Pancreas (tissue), 10 donors: ENCODE measurements at regions not wholly inside any gene's neighbourhood (a gene's known extent, or its start where the extent isn't known, plus 50 kb on each side); places are given as distances from the start of the nearest gene placed in this dataset.

Source experiments
- ATAC-seq, 4 donors: fragments of 200-7000 bp; cut with Tn5 transposase; one replicate each; pipeline versions ENCODE4 v1.8.0 to v1.9.1; 2020; ENCODE audit warnings: mild to moderate bottlenecking in 4 of 4, moderate library complexity in 4 of 4
- DNase-seq, 6 donors: peaks; one replicate each; pipeline ENCODE4 v3.0.0-alpha.2; 2020
- FAIRE-seq: peaks from 2 replicates; lab custom pipeline; 2012; peaks lifted over from hg19 to GRCh38; lab: Jason Lieb, UNC
- H3K27ac ChIP-seq, 4 donors: fragments of 200-600 bp; sonication (generic); 1 replicate in 3 of 4; 2 replicates in 1 of 4; pipeline versions ENCODE4 v1.5.0 to v1.8.0; 2020
- H3K27me3 ChIP-seq, 4 donors: fragments of 200-600 bp; one replicate each; pipeline ENCODE4 v1.8.0; 2021
- H3K36me3 ChIP-seq, 3 donors: fragments of 200-600 bp; sonication (generic) in 1 of 3; one replicate each; pipeline versions ENCODE4 v1.5.0 to v1.8.0; 2020 to 2021
- H3K4me1 ChIP-seq, 3 donors: fragments of 200-600 bp; one replicate each; pipeline ENCODE4 v1.8.0; 2021
- H3K4me3 ChIP-seq, 4 donors: fragments of 200-600 bp; sonication (generic) in 2 of 4; one replicate each; pipeline versions ENCODE4 v1.5.0 to v1.8.0; 2020 to 2021
- H3K9me3 ChIP-seq, 4 donors: fragments of 200-600 bp; one replicate each; pipeline ENCODE4 v1.8.0; 2021
- CTCF ChIP-seq, 4 donors: fragments of 200-600 bp; sonication (generic) in 3 of 4; IDR thresholded peaks; one replicate each; pipeline versions ENCODE4 v1.5.0 to v1.8.0; 2021; ENCODE audit warnings: antibody characterized with exemption in 4 of 4
- WGBS, 2 donors: extraction: QIAGEN DNeasy Blood & Tissue Kit; methylation state at CpG; one replicate each; pipeline ENCODE4 v1.1.7; 2013; 5-methylcytosine and 5-hydroxymethylcytosine counted together
- intact Hi-C, 3 donors: fragments of 100-400 bp; cut with DNase I; formaldehyde crosslinking; loops; one replicate each; pipeline versions ENCODE4 v1.11.1 to v1.14.2; 2022
- donor health status: healthy with polysubstance abuse.
- donor health status: DM: no; HTN: no; CAD: no; lungs with moderate emphysema.
- donor health status: DM: no; HTN: no; CAD: no.
- donor health status: control.
- donor health status: control.
- donor health status: Bipolar disorder and iron deficiency.
- donor health status: DM: yes; HTN: yes; CAD: no.
- donor health status: DM: no; HTN: no; CAD: no.
- donor health status: DM: no; HTN: no; CAD: no.
- donor health status: DM: yes; HTN: yes; CAD: no.

GRCh38 chr6:165220045-165220444 lies 89.4 kb downstream of the C6orf118 start:
- no peaks in the 10 kb centered on the region for H3K36me3 ChIP-seq
- no peaks in the 10 kb centered on the region for H3K27me3 ChIP-seq
- no peak for TF ChIP-seq CTCF (IDR thresholded peaks at IDR 0.05)
- no peak for ATAC-seq
- no peak for DNase-seq
- FAIRE-seq, result no peak
- H3K4me3 ChIP-seq, result no peak overlapping the region
- intact Hi-C loops, result no loop called here
- WGBS, 2 donors, result 8 to 9% methylated on average over 5 of the region's 5 CpGs
- no peak overlapping the region for H3K27ac ChIP-seq
- H3K9me3 ChIP-seq, result no peaks in the 10 kb centered on the region
- H3K4me1 ChIP-seq, result no peaks in the 10 kb centered on the region

GRCh38 chr6:165219629-165220028 lies 89.8 kb downstream of the C6orf118 start:
- no peak overlapping the region for H3K27ac ChIP-seq
- no peaks in the 10 kb centered on the region for H3K36me3 ChIP-seq
- no peak for TF ChIP-seq CTCF (IDR thresholded peaks at IDR 0.05)
- DNase-seq, result no peak
- H3K9me3 ChIP-seq, result no peaks in the 10 kb centered on the region
- intact Hi-C loops, result no loop called here
- no peak overlapping the region for H3K4me3 ChIP-seq
- FAIRE-seq, result no peak
- no peak for ATAC-seq
- WGBS, 2 donors, result 57 to 59% methylated on average over 4 of the region's 4 CpGs
- no peaks in the 10 kb centered on the region for H3K27me3 ChIP-seq
- H3K4me1 ChIP-seq, result no peaks in the 10 kb centered on the region

GRCh38 chr6:165218829-165219228 lies 90.6 kb downstream of the C6orf118 start:
- intact Hi-C loops, result no loop called here
- H3K27ac ChIP-seq, result no peak overlapping the region
- DNase-seq, result no peak
- no peak for ATAC-seq
- no peak for FAIRE-seq
- H3K36me3 ChIP-seq, result no peaks in the 10 kb centered on the region
- H3K4me3 ChIP-seq, result no peak overlapping the region
- H3K4me1 ChIP-seq, result no peaks in the 10 kb centered on the region
- no peaks in the 10 kb centered on the region for H3K27me3 ChIP-seq
- H3K9me3 ChIP-seq, result no peaks in the 10 kb centered on the region
- 43 to 71% methylated on average over 3 of the region's 3 CpGs for WGBS, 2 donors
- no peak for TF ChIP-seq CTCF (IDR thresholded peaks at IDR 0.05)

- no peak overlapping the region for H3K4me3 ChIP-seq
- ATAC-seq (no peak), DNase-seq (no peak), FAIRE-seq (no peak)
- H3K4me1 ChIP-seq, result no peaks in the 10 kb centered on the region
- H3K27me3 ChIP-seq, result no peaks in the 10 kb centered on the region
- WGBS, 2 donors, result 60 to 65% methylated on average over 2 of the region's 2 CpGs
- TF ChIP-seq CTCF (IDR thresholded peaks at IDR 0.05), result no peak
- H3K36me3 ChIP-seq, result no peaks in the 10 kb centered on the region
- no peaks in the 10 kb centered on the region for H3K9me3 ChIP-seq
- intact Hi-C loops, result no loop called here
- no peak overlapping the region for H3K27ac ChIP-seq
These were observed 102.6 kb downstream of the C6orf118 start for GRCh38 chr6:165206798-165207197.

- 70 to 71% methylated on average over 2 of the region's 2 CpGs for WGBS, 2 donors
- no peak for ATAC-seq
- DNase-seq, result no peak
- Histone ChIP-seq H3K4me1 (no peaks in the 10 kb centered on the region), H3K9me3 (no peaks in the 10 kb centered on the region), H3K4me3 (no peak overlapping the region), H3K27ac (no peak overlapping the region), H3K27me3 (no peaks in the 10 kb centered on the region), H3K36me3 (no peaks in the 10 kb centered on the region)
- TF ChIP-seq CTCF (IDR thresholded peaks at IDR 0.05), result no peak
- intact Hi-C loops, result no loop called here
- no peak for FAIRE-seq
These were observed 103.8 kb downstream of the C6orf118 start for GRCh38 chr6:165205632-165206031.
